Fibroblast of skin of back (primary cell): ENCODE measurements at regions not wholly inside any gene's neighbourhood (a gene's known extent, or its start where the extent isn't known, plus 50 kb on each side); places are given as distances from the start of the nearest gene placed in this dataset.
A peak's percentile ranks its signal among the peaks of the same experiment; 100 is the strongest.
"Not testable (repeated sequence)": the region's sequence is repeated elsewhere in the genome, so short reads cannot be mapped to it uniquely, and the experiment has no call there.

ENCODE experiments used
- DNase-seq: peaks from one replicate; pipeline ENCODE4 v3.0.0-alpha.2; 2013

DNA sequence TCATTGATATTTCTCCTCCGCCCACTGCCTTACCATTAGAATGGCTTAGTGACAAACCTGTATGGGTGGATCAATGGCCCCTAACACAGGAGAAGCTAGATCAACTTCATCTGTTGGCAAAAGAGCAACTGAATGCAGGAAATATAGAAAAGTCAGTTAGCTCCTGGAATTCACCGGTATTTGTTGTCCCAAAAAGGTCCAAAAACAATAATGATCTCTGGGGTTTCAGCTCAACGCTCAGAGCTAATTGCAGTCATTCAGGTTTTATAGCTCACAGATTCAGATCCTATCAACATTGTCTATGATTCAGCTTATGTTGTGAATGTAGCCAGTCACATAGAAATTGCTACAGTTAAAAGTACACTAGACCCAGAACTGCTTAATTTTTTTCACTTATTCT lies 124.0 kb upstream of the ZCCHC13 start:
- DNase-seq: no peak

GRCh38 chrX:74179499-74179898 lies 124.5 kb upstream of the ZCCHC13 start:
- DNase-seq: no peak

- DNase-seq: peak; percentile 22
Observed at GRCh38 chrX:74179071-74179470, 124.9 kb upstream of the ZCCHC13 start.

- DNase-seq: no peak
Observed at GRCh38 chrX:74178536-74178935, 125.4 kb upstream of the ZCCHC13 start.

DNA sequence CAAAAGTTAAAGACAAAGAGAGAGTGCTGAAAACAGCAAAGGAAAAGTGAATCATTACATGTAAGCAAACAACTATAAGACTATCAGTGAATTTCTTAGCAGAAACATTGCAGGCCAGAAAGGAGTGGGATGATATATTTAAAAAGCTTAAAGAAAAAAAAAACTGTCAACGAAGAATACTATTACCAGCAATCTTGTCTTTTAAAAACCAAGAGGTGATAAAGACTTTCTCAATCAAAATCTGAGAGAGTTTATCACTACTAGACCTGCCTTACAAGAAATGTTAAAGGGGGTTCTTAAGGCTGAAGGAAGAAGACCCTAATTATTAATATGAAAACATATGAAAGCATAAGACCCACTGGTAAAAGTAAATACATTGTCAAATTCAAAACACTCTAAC lies 132.5 kb upstream of the ZCCHC13 start:
- DNase-seq: no peak

DNA sequence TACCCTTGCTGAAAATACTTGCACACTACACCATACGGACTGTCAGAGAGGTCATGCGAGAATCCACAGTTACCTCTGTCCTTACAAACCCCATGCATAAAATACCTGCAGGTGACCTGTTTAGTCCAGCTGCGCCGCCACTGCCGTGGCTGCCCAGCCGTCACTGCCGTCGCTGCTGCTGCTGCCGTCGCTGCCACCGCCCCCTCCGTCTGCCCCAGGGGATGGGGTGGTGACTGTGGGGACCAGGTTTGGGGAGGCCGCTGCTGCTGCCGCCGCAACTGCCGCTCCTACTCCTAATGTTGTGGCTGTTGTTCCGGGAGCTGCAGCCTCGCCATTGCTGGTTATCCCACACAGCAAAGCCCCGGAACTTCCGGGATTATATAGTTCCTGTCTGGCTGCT lies 141.8 kb upstream of the ZCCHC13 start:
- no peak for DNase-seq

GRCh38 chrX:74160816-74161215 lies 143.2 kb upstream of the ZCCHC13 start:
- no peak for DNase-seq

GRCh38 chrX:74160358-74160757 lies 143.6 kb upstream of the ZCCHC13 start:
- DNase-seq: no peak

DNA sequence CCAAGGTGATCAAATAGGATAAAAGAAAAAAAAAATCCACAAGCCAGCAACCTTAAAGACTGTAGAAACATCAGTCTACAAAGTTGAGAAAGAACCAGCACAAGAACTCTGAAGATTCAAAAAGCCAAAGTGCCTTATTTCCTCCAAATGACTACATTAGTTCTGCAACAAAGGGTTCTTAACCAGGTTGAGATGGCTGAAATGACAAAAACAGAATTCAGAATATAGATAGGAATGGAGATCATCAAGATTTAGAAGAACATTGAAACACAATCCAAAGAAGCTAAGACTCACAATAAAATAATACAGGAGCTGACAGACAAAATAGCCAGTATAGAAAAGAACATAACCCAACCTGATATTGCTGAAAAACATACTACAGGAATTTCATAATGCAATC lies 156.5 kb upstream of the ZCCHC13 start:
- no peak for DNase-seq

DNA sequence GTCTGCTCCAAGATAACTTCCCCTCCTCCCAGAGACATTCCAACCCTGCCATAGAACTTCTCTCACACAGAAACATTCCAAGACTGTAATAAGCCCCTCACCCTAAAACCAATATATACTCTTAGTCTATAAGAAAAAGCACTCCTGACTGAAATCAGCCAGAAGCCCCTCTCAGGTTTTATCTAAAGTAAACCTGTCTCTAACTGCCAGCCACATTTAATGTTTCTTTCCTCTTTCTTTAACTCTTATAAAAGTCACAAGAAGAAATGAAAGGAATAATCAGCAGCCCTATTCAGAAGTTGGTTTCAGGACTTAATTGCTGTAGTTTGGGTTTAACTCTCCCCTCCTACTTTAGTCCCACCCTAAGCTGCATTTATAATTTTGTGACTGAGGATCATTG lies 165.0 kb upstream of the ZCCHC13 start:
- DNase-seq: no peak

DNA sequence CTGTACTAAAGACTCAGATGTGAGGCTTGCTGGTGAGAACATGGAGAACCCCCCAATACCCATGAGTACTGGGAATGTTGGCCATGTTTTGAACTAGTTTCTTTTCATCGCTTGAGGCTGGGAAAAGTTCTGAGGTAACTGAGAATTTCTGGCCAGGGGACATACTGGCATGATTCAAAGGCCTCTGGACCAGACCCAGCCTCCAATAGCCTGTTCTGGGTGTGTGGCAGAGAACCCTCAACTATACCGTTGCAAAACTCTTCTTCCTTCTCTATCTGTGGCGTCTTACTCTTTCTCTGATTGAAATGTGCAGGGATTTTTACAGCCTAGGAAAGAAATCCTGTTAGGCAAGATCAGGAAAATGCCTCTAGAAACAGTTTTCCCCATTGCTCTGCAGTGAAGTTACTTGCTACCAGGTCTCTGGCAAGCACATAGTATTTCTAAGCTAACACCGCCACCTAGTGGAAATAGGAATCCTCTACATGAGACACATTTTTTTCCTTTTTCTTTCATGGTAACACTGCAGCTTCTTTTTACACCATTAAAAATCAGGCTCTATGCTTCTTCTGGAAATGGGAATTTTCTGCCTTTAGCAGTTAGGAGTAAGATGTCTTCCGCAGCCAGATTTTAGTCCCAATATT lies 170.7 kb upstream of the ZCCHC13 start:
- peak; percentile 52 for DNase-seq

- DNase-seq: no peak
Observed at GRCh38 chrX:74132280-74132679, 171.7 kb upstream of the ZCCHC13 start.

DNA sequence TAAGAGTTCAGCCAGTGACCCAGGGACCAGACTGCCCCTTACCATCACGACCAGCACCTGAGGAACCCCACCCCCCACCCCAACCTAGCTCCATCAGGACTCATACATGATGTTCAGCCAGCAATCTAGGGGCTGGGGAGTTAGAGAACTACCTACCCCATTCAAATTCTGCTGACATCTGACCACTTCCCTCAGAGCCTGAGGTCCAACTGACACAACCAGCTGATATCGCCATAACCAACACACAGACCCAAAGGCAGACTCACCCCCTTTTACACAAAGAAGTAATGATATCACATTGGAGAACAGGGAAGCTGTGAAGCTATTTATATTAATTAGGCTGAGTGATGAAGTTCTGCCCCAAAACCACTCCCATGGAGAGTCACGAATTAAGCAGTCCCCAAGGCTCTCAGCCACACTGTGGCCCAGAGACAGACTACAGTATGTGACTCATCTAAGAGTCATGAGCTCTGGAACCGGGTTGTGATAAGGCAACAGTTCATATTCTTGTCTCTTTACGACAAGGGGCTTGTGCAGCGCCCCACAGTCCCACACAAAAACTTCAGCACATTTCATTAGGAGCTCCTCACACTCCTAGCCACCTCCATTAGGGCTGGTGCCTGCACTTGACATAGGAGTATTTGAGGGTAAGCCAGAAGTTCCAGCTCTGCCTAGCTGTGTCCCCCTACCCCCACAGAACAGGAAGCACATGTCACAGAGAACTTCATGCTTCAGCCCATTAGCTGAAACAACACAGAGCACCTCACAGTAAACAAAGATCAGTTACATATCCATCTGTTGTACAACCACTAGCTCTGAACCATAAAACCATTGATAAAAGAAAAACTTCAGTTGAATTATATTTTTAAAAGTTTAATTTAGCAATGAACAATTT lies 184.7 kb upstream of the ZCCHC13 start:
- DNase-seq: peak; percentile 79

DNA sequence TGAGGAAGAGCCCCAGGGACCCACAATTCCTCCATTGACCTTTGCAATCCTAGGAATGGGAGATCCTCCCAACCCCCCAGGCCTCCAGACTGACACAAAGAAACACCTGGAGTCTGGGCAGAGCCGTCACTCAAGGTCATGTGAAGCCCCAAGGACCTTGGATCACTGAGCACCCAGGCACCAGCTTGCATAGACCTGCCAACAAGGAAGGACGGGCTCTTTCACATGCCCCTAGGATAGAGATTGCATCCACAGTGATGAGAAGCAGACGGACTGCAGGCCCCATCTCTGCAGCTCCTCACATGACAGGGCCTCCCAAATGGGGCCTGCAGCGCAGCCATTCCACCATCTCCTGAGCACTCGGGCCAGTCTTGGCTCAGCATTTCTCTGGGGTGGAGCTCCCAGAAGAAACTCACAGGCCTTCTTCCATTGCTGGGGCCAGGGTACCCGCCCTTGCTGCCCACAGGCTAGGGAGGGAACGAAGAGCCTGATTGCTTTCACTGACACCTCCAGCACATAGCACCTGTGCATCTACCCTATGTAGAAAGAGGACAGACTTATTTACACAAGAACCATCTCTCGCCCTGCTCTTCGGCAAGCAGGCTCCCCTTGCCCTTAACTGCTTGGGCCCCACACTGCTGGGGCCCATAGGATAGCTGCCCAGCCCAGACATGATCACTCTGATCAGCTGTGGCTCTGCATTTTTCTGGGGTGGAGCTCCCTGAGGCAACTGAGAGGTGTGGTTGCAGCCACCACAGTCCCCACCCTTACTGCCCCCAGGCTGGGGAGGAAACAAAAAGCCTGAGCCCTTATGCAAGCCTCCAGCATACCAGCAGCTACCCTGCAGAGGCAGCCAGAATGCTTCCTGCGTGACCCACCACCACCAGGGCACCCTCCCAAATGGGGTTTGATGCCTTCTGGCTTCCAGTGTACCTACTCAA lies 185.7 kb upstream of the ZCCHC13 start:
- DNase-seq: peak; percentile 12

DNA sequence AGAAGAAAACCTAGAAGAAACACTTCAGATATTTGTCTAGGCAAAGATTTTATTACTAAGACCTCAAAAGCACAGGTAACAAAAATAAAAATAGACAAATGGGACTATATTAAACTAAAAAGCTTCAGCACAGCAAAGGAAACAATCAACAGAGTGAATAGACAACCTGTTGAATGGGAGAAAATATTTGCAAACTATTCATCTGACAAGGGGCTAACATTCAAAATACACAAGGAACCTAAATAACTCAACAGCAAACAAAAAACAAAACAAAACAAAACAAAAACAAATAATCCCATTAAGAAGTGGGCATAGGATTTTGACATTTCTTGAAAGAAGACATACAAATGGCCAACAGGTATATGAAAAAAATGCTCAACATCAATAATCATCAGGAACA lies 192.7 kb upstream of the ZCCHC13 start:
- no peak for DNase-seq

DNA sequence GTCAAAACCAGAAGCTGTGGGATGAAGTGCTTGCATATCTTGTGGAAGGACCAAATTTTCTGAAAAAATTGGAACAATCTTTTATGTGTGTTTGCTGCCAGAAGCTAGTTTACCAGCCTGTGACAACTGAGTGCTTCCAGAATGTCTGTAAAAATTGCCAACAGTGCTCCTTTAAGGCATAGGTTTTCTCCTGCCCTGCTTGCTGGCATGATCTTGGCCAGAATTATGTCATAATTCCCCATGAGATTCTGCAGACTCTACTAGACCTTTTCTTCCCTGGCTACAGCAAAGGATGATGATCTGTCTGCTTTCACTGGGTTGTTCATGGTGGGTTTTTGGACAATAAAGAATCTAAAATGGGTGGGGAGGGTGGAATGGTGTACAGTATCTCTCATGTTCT lies 196.3 kb upstream of the ZCCHC13 start:
- no peak for DNase-seq

- DNase-seq: peak; percentile 77
Observed at GRCh38 chrX:74104356-74105015, 199.5 kb upstream of the ZCCHC13 start.

GRCh38 chrX:74098407-74098806 lies 205.6 kb upstream of the ZCCHC13 start:
- not testable (repeated sequence) for DNase-seq

DNA sequence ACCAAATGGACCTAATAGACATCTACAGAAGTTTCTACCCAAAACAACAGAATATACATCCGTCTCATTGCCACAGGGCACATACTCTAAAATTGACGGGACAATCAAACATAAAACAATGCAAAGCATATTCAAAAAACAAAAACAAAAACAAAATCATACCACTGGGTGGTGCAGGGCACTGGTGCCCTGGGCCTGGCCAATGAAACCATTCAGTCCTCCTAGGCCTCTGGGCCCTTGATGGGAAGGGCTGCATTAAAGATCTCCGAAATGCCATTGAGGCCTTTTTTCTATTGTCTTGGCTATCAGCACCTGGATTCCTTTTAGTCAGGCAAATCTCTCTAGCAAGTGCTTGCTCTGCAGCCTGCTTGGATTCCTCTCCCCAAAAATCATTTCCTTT lies 213.9 kb upstream of the ZCCHC13 start:
- no peak for DNase-seq

- DNase-seq: no peak
Observed at GRCh38 chrX:74085642-74086236, 218.2 kb upstream of the ZCCHC13 start.

DNA sequence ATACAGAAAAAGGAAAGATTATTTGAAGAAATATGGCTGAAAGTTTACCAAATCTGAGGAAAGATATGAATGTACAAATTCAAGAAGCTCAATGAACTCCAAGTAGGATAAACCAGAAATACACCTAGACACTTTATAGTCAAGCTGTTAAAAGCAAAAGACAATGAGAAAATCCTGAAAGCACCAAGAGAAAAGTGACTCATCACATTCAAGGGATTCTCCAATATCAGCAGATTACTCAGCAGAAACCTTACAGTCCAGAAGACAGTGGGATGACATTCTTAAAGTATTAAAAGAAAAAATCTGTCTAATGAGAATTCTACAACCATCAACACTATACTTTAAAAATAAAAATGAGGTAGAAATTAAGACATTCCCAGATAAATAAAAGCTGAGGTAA lies 223.8 kb upstream of the ZCCHC13 start:
- DNase-seq: no peak

DNA sequence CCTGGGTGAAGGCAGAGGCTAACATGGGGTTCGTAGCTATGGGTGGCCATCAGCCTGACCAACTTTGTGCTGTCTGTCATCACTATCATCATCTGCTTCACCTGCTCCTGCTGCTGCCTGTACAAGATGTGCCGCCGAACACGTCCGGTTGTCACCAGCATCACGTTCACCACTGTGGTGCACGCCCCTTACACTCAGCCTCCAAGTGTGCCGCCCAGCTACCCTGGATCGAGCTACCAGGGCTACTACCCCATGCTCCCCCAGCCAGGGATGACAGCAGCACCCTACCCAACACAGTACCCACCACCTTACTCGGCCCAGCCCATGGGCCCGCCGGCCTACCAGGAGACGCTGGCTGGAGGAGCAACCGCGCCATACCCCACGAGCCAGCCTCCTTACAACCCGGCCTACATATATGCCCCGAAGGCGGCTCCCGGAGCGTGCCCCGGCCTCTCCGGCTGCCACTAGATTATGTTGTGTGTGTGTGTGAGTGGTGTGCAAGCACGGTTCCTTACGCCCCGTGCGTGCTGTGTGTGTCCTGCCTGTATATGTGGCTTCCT lies 213.4 kb upstream of the XIST start:
- no peak for DNase-seq
